CD4-positive, CD25-positive, alpha-beta regulatory T cell (primary cell): ENCODE measurements at regions not wholly inside any gene's neighbourhood (a gene's known extent, or its start where the extent isn't known, plus 50 kb on each side); places are given as distances from the start of the nearest gene placed in this dataset.
"Not testable (repeated sequence)": the region's sequence is repeated elsewhere in the genome, so short reads cannot be mapped to it uniquely, and the experiment has no call there.

Experiments
- ATAC-seq, 2 donors: fragments of 150-1000 bp; cut with Tn5 transposase; one replicate each; pipeline ENCODE4 v1.10.0; 2021; ENCODE audit warnings: low read depth in 2 of 2, moderate number of reproducible peaks in 2 of 2, moderate library complexity in 1 of 2
- DNase-seq, 3 donors: peaks; one replicate each; pipeline versions ENCODE4 v3.0.0 to v3.0.0-alpha.2; 2012 to 2022; ENCODE audit warnings: mixed read lengths in 1 of 3
- H3K27ac ChIP-seq: one replicate; pipeline ENCODE4 v1.7.0; 2013; ENCODE audit warnings: mild to moderate bottlenecking, low read length; ENCODE audit not compliant: insufficient read depth, poor library complexity, severe bottlenecking
- H3K27me3 ChIP-seq: one replicate; pipeline ENCODE4 v1.7.0; 2013; ENCODE audit warnings: low read length; ENCODE audit not compliant: control insufficient read depth, insufficient read depth
- H3K36me3 ChIP-seq: one replicate; pipeline ENCODE4 v1.7.0; 2013; ENCODE audit warnings: mild to moderate bottlenecking, low read length, moderate library complexity; ENCODE audit not compliant: control insufficient read depth, insufficient read depth
- H3K4me1 ChIP-seq: 2 replicates; pipeline ENCODE4 v1.7.0; 2013; ENCODE audit warnings: mild to moderate bottlenecking, low read length; ENCODE audit not compliant: insufficient read depth, control insufficient read depth, poor library complexity, severe bottlenecking
- H3K4me3 ChIP-seq: one replicate; pipeline ENCODE4 v1.7.0; 2013; ENCODE audit warnings: low read depth, mild to moderate bottlenecking, low read length, moderate library complexity
- H3K9me3 ChIP-seq, 2 experiments: 1 replicate in 1 of 2; 2 replicates in 1 of 2; pipeline ENCODE4 v1.7.0; 2013; ENCODE audit warnings: low read length in 2 of 2, mild to moderate bottlenecking in 1 of 2, moderate library complexity in 1 of 2; ENCODE audit not compliant: control insufficient read depth in 2 of 2
- H3K27ac Mint-ChIP-seq, 3 donors: one replicate each; pipeline ENCODE4 v1.8.0; 2020 to 2022; ENCODE audit warnings: mild to moderate bottlenecking in 3 of 3, mixed read lengths in 3 of 3, moderate library complexity in 2 of 3
- H3K27me3 Mint-ChIP-seq: one replicate; pipeline ENCODE4 v1.8.0; 2022; ENCODE audit warnings: mild to moderate bottlenecking, mixed read lengths
- H3K36me3 Mint-ChIP-seq: one replicate; pipeline ENCODE4 v1.8.0; 2020; ENCODE audit warnings: mixed read lengths
- H3K4me1 Mint-ChIP-seq, 4 donors: one replicate each; pipeline ENCODE4 v1.8.0; 2020 to 2022; ENCODE audit warnings: mixed read lengths in 4 of 4, mild to moderate bottlenecking in 1 of 4
- H3K4me3 Mint-ChIP-seq, 4 donors: one replicate each; pipeline ENCODE4 v1.8.0; 2020 to 2022; ENCODE audit warnings: mild to moderate bottlenecking in 4 of 4, mixed read lengths in 4 of 4, moderate library complexity in 3 of 4
- H3K9me3 Mint-ChIP-seq, 7 donors: one replicate each; pipeline ENCODE4 v1.8.0; 2020 to 2022; ENCODE audit warnings: mixed read lengths in 7 of 7, mild to moderate bottlenecking in 3 of 7, moderate library complexity in 2 of 7

DNA sequence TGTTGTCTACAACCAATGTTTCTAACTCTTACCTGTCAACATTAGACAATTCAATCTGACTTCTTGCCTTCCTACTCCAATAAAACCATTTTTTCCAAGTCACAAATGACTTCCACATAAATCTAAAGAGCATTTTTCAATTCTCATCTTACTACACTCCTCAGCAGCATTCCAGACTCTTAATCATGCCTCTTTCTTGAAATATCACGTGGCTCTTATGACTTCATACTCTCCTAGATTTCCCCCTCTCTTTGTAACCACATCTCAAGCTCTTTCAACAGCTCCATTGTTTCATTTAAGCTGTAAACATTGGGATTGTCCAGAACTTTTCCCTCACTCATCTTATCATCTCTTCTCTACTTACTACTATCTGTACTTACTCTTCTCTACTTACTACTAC, 666.6 kb downstream of the TTLL7 start:
- ATAC-seq, H3K27ac Mint-ChIP-seq: not testable (repeated sequence)

GRCh38 chr1:83318366-83318765, 680.6 kb downstream of the TTLL7 start:
- H3K27ac Mint-ChIP-seq = no peak overlapping the region
- Histone ChIP-seq H3K4me3 (no peak overlapping the region), H3K4me1 (no peaks in the 10 kb centered on the region), H3K9me3 (no peaks in the 10 kb centered on the region), H3K27me3 (no peaks in the 10 kb centered on the region), H3K36me3 (no peaks in the 10 kb centered on the region), H3K27ac (no peak overlapping the region)
- H3K4me1 Mint-ChIP-seq = no peaks in the 10 kb centered on the region
- H3K27me3 Mint-ChIP-seq = no peaks in the 10 kb centered on the region
- no peak for ATAC-seq
- peaks cover 0 to 2% (median 0%) of the 10 kb centered on the region in 7 donors for H3K9me3 Mint-ChIP-seq
- no peak for DNase-seq
- no peak overlapping the region for H3K4me3 Mint-ChIP-seq
- no peaks in the 10 kb centered on the region for H3K36me3 Mint-ChIP-seq

More for the DNA sequence above, 666.6 kb downstream of the TTLL7 start:
- H3K27me3 ChIP-seq, H3K27ac ChIP-seq, H3K27me3 Mint-ChIP-seq, H3K4me3 ChIP-seq, H3K9me3 ChIP-seq, H3K4me3 Mint-ChIP-seq, H3K4me1 Mint-ChIP-seq, DNase-seq, H3K36me3 Mint-ChIP-seq, H3K9me3 Mint-ChIP-seq, H3K4me1 ChIP-seq, H3K36me3 ChIP-seq: not testable (repeated sequence)

- not testable (repeated sequence) for DNase-seq, H3K27me3 ChIP-seq, H3K36me3 Mint-ChIP-seq, H3K4me3 ChIP-seq, H3K27me3 Mint-ChIP-seq, H3K36me3 ChIP-seq, H3K4me1 Mint-ChIP-seq, ATAC-seq, H3K27ac Mint-ChIP-seq, H3K9me3 ChIP-seq, H3K4me3 Mint-ChIP-seq, H3K9me3 Mint-ChIP-seq, H3K27ac ChIP-seq, H3K4me1 ChIP-seq
Observed at GRCh38 chr1:83315446-83315845, 683.5 kb downstream of the TTLL7 start.

DNA sequence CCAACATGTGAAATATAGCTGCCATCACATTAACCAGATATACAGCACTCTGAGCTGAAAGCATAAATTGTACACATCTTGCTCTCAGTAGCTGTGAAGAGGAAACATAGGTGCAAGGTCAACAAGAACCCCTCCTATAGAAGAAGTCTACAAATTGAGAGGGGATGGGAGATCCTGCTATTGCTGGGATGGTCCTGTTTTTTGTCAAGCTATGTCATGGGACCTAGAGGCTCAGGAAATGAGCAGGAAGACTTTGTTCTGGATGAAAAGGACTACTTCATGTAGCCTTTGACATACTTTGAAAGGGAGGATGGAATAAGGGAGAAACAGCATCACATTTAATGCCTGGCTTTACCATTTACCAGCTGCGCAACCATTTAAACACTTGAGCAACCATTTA, 688.8 kb downstream of the TTLL7 start:
- not testable (repeated sequence) for H3K27ac ChIP-seq, H3K27me3 ChIP-seq, H3K4me1 ChIP-seq, H3K9me3 Mint-ChIP-seq, H3K4me1 Mint-ChIP-seq, H3K4me3 Mint-ChIP-seq, DNase-seq, H3K9me3 ChIP-seq, H3K27ac Mint-ChIP-seq, H3K27me3 Mint-ChIP-seq, H3K36me3 ChIP-seq, H3K4me3 ChIP-seq, H3K36me3 Mint-ChIP-seq, ATAC-seq

- not testable (repeated sequence) for H3K9me3 ChIP-seq, DNase-seq, H3K36me3 Mint-ChIP-seq, H3K9me3 Mint-ChIP-seq, H3K4me3 Mint-ChIP-seq, H3K27me3 ChIP-seq, H3K4me1 ChIP-seq, H3K4me3 ChIP-seq, H3K27me3 Mint-ChIP-seq, ATAC-seq, H3K4me1 Mint-ChIP-seq, H3K36me3 ChIP-seq, H3K27ac ChIP-seq
- H3K27ac Mint-ChIP-seq = peak overlapping the region in 1 of 3 donors; percentile 42
Observed at GRCh38 chr1:83309035-83309434, 689.9 kb downstream of the TTLL7 start.

DNA sequence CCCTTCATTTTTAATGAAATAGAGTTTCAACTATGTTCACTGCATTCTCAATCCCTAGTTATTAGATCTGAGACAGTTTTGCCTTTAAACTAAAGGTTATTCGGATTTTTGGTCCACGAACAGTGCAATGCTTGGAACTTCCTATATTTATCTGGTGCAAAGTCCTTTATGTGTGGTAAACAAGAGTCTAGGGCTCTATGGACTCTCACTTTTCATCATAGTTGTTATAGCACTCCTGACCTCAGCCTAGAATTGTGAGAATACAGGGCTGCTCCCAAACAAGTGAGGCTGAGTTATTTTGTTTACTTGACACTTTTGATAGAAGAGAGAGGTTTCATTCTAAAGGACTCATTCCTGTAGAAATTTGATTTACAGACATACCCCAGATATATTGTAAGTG, 692.1 kb downstream of the TTLL7 start:
- H3K4me1 Mint-ChIP-seq, H3K9me3 Mint-ChIP-seq, H3K4me1 ChIP-seq, H3K36me3 Mint-ChIP-seq, H3K27ac Mint-ChIP-seq, H3K27ac ChIP-seq, H3K36me3 ChIP-seq, H3K27me3 ChIP-seq, H3K27me3 Mint-ChIP-seq, ATAC-seq, DNase-seq, H3K4me3 ChIP-seq, H3K9me3 ChIP-seq, H3K4me3 Mint-ChIP-seq: not testable (repeated sequence)

DNA sequence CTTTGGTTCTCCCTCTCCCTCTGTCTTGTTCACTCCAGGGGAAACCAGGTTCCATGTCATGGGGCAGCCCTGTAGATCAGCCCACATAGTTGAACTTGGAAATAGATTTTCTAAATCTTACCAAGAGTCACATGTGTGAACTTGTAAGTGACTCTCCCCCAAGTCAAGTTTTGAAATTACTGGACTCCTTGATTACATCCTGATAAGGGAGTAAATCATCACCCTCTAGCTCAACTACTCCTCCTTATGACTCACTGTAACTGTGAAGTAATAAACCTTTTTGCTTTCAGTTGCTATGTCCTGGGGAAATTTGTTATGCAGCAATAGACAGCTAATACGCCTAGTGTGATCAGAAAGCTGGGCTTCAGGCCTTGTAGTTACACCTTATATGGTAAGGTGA, 703.3 kb downstream of the TTLL7 start:
- not testable (repeated sequence) for DNase-seq, H3K27ac ChIP-seq, ATAC-seq, H3K36me3 ChIP-seq, H3K27me3 ChIP-seq, H3K27ac Mint-ChIP-seq, H3K27me3 Mint-ChIP-seq, H3K9me3 ChIP-seq, H3K4me1 Mint-ChIP-seq, H3K4me3 Mint-ChIP-seq, H3K36me3 Mint-ChIP-seq, H3K4me1 ChIP-seq, H3K4me3 ChIP-seq
- H3K9me3 Mint-ChIP-seq = peaks cover 0 to 10% (median 5%) of the 10 kb centered on the region in 7 donors

GRCh38 chr1:83287391-83287790, 711.5 kb downstream of the TTLL7 start:
- H3K4me3 ChIP-seq, H3K36me3 ChIP-seq, H3K9me3 Mint-ChIP-seq, H3K27me3 ChIP-seq, H3K27ac Mint-ChIP-seq, ATAC-seq, H3K27me3 Mint-ChIP-seq, H3K9me3 ChIP-seq, DNase-seq, H3K36me3 Mint-ChIP-seq, H3K4me1 Mint-ChIP-seq, H3K4me3 Mint-ChIP-seq, H3K27ac ChIP-seq, H3K4me1 ChIP-seq: not testable (repeated sequence)
